Prostate gland (tissue), 2 donors: ENCODE measurements at regions not wholly inside any gene's neighbourhood (a gene's known extent, or its start where the extent isn't known, plus 50 kb on each side); places are given as distances from the start of the nearest gene placed in this dataset.

Experiments
- DNase-seq: peaks from one replicate; pipeline ENCODE4 v3.0.0-alpha.2; 2019; ENCODE audit warnings: low spot score
- H3K27ac ChIP-seq, 2 donors: fragments of 200-600 bp; sonication (generic); 2 replicates each; pipeline ENCODE4 v1.5.1; 2017 to 2019
- H3K27me3 ChIP-seq: fragments of 200-600 bp; sonication (generic); replicated peaks from 2 replicates; pipeline ENCODE4 v1.5.1; 2019; ENCODE audit not compliant: insufficient read depth
- H3K36me3 ChIP-seq, 2 donors: fragments of 200-600 bp; sonication (generic); 1 replicate in 1 of 2; 2 replicates in 1 of 2; pipeline versions ENCODE4 v1.5.1 to v1.8.1; 2017 to 2019
- H3K4me1 ChIP-seq: fragments of 200-600 bp; sonication (generic); replicated peaks from 2 replicates; pipeline ENCODE4 v1.5.1; 2019
- H3K4me3 ChIP-seq, 2 donors: fragments of 200-600 bp; sonication (generic); 2 replicates each; pipeline ENCODE4 v1.5.1; 2017 to 2019
- H3K9me3 ChIP-seq: fragments of 200-600 bp; sonication (generic); 2 replicates; pipeline ENCODE4 v1.5.1; 2017
- CTCF ChIP-seq, 4 experiments: fragments of 200-600 bp in 2 of 4; fragments of 450-650 bp in 2 of 4; sonication (generic) in 2 of 4; IDR thresholded peaks; 1 replicate in 3 of 4; 2 replicates in 1 of 4; pipeline ENCODE4 v1.5.1; 2016 to 2019; ENCODE audit warnings: antibody characterized with exemption in 4 of 4, mild to moderate bottlenecking in 2 of 4, moderate library complexity in 2 of 4
- POLR2A ChIP-seq: fragments of 450-650 bp; IDR thresholded peaks from one replicate; pipeline ENCODE4 v1.6.1; 2016; ENCODE audit warnings: antibody characterized with exemption, mild to moderate bottlenecking
- POLR2AphosphoS5 ChIP-seq: sonication (generic); formaldehyde crosslinking; IDR thresholded peaks from one replicate; pipeline ENCODE4 v1.6.1; 2017; ENCODE audit warnings: antibody characterized with exemption
- WGBS: methylation state at CpG from one replicate; pipeline ENCODE4 v1.1.5; 2018; 5-methylcytosine and 5-hydroxymethylcytosine counted together
- intact Hi-C: fragments of 100-400 bp; cut with DNase I; formaldehyde crosslinking; loops from one replicate; pipeline ENCODE4 v1.14.2; 2022

DNA sequence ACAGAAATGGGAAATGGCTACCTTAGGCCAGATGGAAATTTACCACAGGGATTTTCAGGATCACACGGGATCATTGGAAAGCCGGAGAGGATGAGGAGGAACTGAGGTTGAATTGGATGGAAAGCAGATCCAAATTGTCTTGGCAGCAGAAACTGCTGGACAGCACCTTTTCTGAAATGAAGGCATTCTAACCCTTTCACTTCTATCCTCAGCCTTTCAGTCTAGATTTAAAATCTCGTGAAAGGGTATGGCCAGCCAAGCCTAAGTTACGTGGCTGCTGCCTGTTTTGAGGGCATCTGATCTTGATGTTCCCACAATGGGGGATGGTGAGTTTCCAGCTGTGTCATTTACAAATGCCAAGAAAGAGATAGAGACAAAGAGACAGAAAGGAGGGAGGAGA is 358.2 kb downstream of the KIF16B start:
- no peaks in the 10 kb centered on the region for H3K36me3 ChIP-seq
- H3K4me1 ChIP-seq, result no peaks in the 10 kb centered on the region
- TF ChIP-seq CTCF (IDR thresholded peaks at IDR 0.05) (no peak), POLR2AphosphoS5 (no peak), POLR2A (no peak)
- DNase-seq, result no peak
- intact Hi-C loops, result no loop called here
- H3K9me3 ChIP-seq, result no peaks in the 10 kb centered on the region
- no peaks in the 10 kb centered on the region for H3K27me3 ChIP-seq
- H3K4me3 ChIP-seq, result no peak overlapping the region
- WGBS, result 44% methylated on average over 4 of the region's 4 CpGs
- no peak overlapping the region for H3K27ac ChIP-seq

DNA sequence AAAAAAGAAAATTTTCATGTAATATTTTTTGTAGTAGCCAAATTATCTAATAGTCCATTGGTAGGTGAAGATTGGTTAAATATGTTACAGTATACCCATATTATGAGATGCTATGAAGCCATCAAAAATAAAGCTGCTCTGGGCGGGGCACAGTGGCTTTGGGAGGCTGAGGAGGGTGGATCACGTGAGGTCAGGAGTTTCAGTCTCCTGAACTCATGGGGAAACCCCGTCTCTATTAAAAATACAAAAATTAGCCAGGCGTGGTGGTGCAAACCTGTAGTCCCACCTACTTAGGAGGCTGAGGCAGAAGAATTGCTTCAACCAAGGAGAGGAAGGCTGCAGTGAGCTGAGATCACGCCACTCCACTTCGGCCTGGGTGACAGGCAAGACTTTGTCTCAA is 360.5 kb downstream of the KIF16B start:
- intact Hi-C loops, result no loop called here
- Histone ChIP-seq H3K4me3 (no peak overlapping the region), H3K9me3 (no peaks in the 10 kb centered on the region), H3K27me3 (no peaks in the 10 kb centered on the region), H3K4me1 (no peaks in the 10 kb centered on the region), H3K36me3 (no peaks in the 10 kb centered on the region), H3K27ac (no peak overlapping the region)
- TF ChIP-seq CTCF (IDR thresholded peaks at IDR 0.05), result no peak
- TF ChIP-seq POLR2A, result no peak
- no peak for TF ChIP-seq POLR2AphosphoS5
- DNase-seq, result no peak
- WGBS, result 94% methylated on average over 6 of the region's 6 CpGs

DNA sequence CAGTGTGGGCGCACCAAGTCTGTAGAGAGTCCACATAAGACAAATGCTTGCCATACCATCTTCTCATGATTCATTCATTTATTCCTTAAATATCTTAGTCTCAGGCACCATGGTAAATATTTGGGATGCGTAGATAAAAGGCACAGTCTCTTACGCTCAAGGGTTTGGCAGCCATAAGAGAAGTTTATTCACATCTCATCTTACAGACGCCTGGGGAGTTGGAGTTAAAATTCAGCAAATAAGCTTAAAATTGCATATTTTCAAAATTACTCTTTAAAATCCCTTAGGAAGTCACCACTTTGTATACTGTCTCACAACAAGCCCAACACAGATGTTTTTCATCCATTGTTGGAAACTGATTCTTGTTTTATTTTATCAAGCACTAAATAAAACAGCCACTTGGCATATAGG is 363.3 kb downstream of the KIF16B start:
- Histone ChIP-seq H3K9me3 (no peaks in the 10 kb centered on the region), H3K27ac (no peak overlapping the region), H3K4me3 (no peak overlapping the region), H3K4me1 (no peaks in the 10 kb centered on the region), H3K27me3 (no peaks in the 10 kb centered on the region), H3K36me3 (no peaks in the 10 kb centered on the region)
- DNase-seq, result no peak
- TF ChIP-seq CTCF (IDR thresholded peaks at IDR 0.05) (no peak), POLR2A (no peak), POLR2AphosphoS5 (no peak)
- WGBS, result 74% methylated on average over 4 of the region's 4 CpGs
- intact Hi-C loops, result no loop called here

DNA sequence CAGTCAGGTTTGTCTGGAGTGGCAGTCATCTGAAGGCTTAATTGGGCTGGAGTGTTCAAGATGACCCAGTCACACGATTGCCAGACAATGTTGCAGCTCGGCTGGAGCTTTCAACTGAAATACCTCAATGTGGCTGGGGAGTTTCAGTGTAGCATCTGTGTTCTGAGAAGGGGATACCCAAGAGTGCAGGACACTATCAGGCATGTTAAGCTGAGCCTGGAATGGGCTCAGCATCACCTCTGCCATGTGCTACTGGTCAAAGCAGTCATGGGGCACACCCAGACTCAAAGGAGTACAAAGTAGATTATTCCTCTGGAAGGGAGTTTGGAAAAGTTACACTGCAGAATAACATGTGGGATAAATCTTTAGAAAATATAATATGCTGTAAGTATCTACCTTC is 363.9 kb downstream of the KIF16B start:
- WGBS, result 86% methylated on average over 2 of the region's 2 CpGs
- no peaks in the 10 kb centered on the region for H3K4me1 ChIP-seq
- no peak overlapping the region for H3K27ac ChIP-seq
- H3K4me3 ChIP-seq, result no peak overlapping the region
- intact Hi-C loops, result no loop called here
- no peaks in the 10 kb centered on the region for H3K9me3 ChIP-seq
- H3K36me3 ChIP-seq, result no peaks in the 10 kb centered on the region
- H3K27me3 ChIP-seq, result no peaks in the 10 kb centered on the region
- no peak for DNase-seq
- no peak for TF ChIP-seq CTCF (IDR thresholded peaks at IDR 0.05)
- no peak for TF ChIP-seq POLR2A
- no peak for TF ChIP-seq POLR2AphosphoS5

DNA sequence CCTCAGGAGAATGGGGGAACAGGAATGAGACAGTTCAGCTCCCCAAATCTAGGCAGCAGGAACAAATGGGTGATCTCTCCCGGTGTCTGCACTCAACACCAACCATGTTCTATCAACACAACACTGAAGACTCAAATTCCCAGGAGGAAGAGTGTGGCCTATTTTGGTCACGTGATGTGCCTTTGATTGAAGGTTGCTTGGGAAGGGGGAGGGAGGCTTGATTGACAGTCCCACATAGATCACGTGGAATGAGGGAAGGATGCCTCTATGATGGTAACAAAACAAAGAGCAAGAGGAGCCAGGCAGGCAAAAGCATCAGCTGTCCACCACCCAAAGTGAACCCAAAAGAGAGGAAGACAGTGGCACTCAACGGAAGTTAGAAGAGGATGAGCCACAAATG is 364.8 kb downstream of the KIF16B start:
- H3K4me1 ChIP-seq, result no peaks in the 10 kb centered on the region
- H3K27ac ChIP-seq, result no peak overlapping the region
- intact Hi-C loops, result no loop called here
- no peak for TF ChIP-seq POLR2A
- 93% methylated on average over 4 of the region's 4 CpGs for WGBS
- no peaks in the 10 kb centered on the region for H3K9me3 ChIP-seq
- DNase-seq, result no peak
- no peaks in the 10 kb centered on the region for H3K27me3 ChIP-seq
- no peaks in the 10 kb centered on the region for H3K36me3 ChIP-seq
- no peak overlapping the region for H3K4me3 ChIP-seq

- 42% methylated on average over 3 of the region's 3 CpGs for WGBS
Measured at GRCh38 chr20:16206817-16207216, 366.4 kb downstream of the KIF16B start.

More at GRCh38 chr20:16206817-16207216, 366.4 kb downstream of the KIF16B start:
- Histone ChIP-seq H3K27me3 (no peaks in the 10 kb centered on the region), H3K4me1 (no peaks in the 10 kb centered on the region), H3K4me3 (no peak overlapping the region), H3K36me3 (no peaks in the 10 kb centered on the region), H3K27ac (no peak overlapping the region), H3K9me3 (no peaks in the 10 kb centered on the region)
- intact Hi-C loops, result no loop called here
- TF ChIP-seq POLR2AphosphoS5 (no peak), POLR2A (no peak), CTCF (IDR thresholded peaks at IDR 0.05) (no peak)
- no peak for DNase-seq
